ENCODE measurements at regions not wholly inside any gene's neighbourhood (a gene's known extent, or its start where the extent isn't known, plus 50 kb on each side); places are given as distances from the start of the nearest gene placed in this dataset.

- Mint-ChIP-seq H3K36me3 (ENCODE audit: insufficient read depth in 1 of 3, low read depth in 3 of 3) (peaks cover 1 to 5% (median 3%) of the 10 kb centered on the region in 3 experiments; a peak in 4 of 7 replicates), H3K27me3 (ENCODE audit: low read depth) (no peaks in the 10 kb centered on the region), H3K4me1 (peaks cover 7 to 10% of the 10 kb centered on the region in 2 experiments), H3K27ac (no peak overlapping the region), H3K4me3 (no peak overlapping the region), H3K9me3 (peaks cover 6 to 7% of the 10 kb centered on the region in 2 experiments; a peak in 4 of 5 replicates)
- no peak overlapping the region for H2BK20ac ChIP-seq (ENCODE audit: low read depth, low read length, poor library complexity, severe bottlenecking)
- no peak overlapping the region for H2BK12ac ChIP-seq (ENCODE audit: insufficient read length, low read depth, low read length)
- H3K79me1 ChIP-seq (ENCODE audit: insufficient read depth, low read depth, low read length, poor library complexity, severe bottlenecking): no peaks in the 10 kb centered on the region
- no peaks in the 10 kb centered on the region for H3K79me2 ChIP-seq (ENCODE audit: insufficient read depth, low read length)
- no peaks in the 10 kb centered on the region; the same call in 1 of the 2 replicates for H3K4me1 ChIP-seq (ENCODE audit: insufficient read depth, low read length)
- no peaks in the 10 kb centered on the region for H3K9me3 ChIP-seq (ENCODE audit: control insufficient read depth, low read depth, low read length)
- no peak overlapping the region for H2BK15ac ChIP-seq (ENCODE audit: low read depth, low read length)
- H4K8ac ChIP-seq (replicated peaks; ENCODE audit: insufficient read length, low read depth, low read length): no peak overlapping the region
- H2AFZ ChIP-seq (ENCODE audit: low read length): no peak overlapping the region
- H4K91ac ChIP-seq (ENCODE audit: insufficient read length, low read depth, low read length): no peak overlapping the region
- no peak overlapping the region for H3K4ac ChIP-seq (ENCODE audit: low read depth, low read length)
- H4K5ac ChIP-seq (ENCODE audit: insufficient read length, low read depth, low read length): no peak overlapping the region
- DNase-seq: no peak
- H3K9ac ChIP-seq (ENCODE audit: extremely low read depth, insufficient read length, low read length): no peak overlapping the region
- H2BK120ac ChIP-seq (ENCODE audit: low read depth, low read length, poor library complexity, severe bottlenecking): no peak overlapping the region
- H3K27me3 ChIP-seq (ENCODE audit: insufficient read depth, low read length): no peaks in the 10 kb centered on the region
- no peak overlapping the region for H3K56ac ChIP-seq (ENCODE audit: insufficient read length, low read depth, low read length)
- H3T11ph ChIP-seq (ENCODE audit: low read length): no peak overlapping the region
- H2AK5ac ChIP-seq (ENCODE audit: insufficient read length, low read length): no peak overlapping the region
- no peak overlapping the region for H3K27ac ChIP-seq (ENCODE audit: insufficient read length, low read depth, low read length)
- no peak overlapping the region for H2BK5ac ChIP-seq (ENCODE audit: insufficient read length, low read length)
- H3K14ac ChIP-seq (ENCODE audit: insufficient read depth, low read length): no peak overlapping the region
- H3K4me2 ChIP-seq (ENCODE audit: insufficient read depth, insufficient read length, low read length): no peak overlapping the region
- TF ChIP-seq CTCF (conservative IDR thresholded peaks at IDR 0.05): no peak
- no peaks in the 10 kb centered on the region for H4K20me1 ChIP-seq (ENCODE audit: control insufficient read depth, insufficient read depth, insufficient read length)
- no peak overlapping the region for H3K23ac ChIP-seq (ENCODE audit: insufficient read length, low read depth, low read length)
- no peak overlapping the region for H3K18ac ChIP-seq (ENCODE audit: insufficient read length, low read depth, low read length)
- H3K23me2 ChIP-seq (ENCODE audit: insufficient read length, low read depth, low read length, poor library complexity, severe bottlenecking): no peaks in the 10 kb centered on the region
Observed at GRCh38 chr5:104081232-104081631, 518.6 kb upstream of the NUDT12 start.
